WTC11 (cell line): ENCODE measurements at regions not wholly inside any gene's neighbourhood (a gene's known extent, or its start where the extent isn't known, plus 50 kb on each side); places are given as distances from the start of the nearest gene placed in this dataset.

ENCODE experiments used
- CREB1 ChIP-seq: sonication (generic); formaldehyde crosslinking; IDR thresholded peaks from 2 replicates; pipeline ENCODE4 v1.8.0; 2023; ENCODE audit warnings: mild to moderate bottlenecking, missing genetic modification reagents
- CTCF ChIP-seq: fragments of 200-600 bp; IDR thresholded peaks from 2 replicates; pipeline ENCODE4 v1.8.0; 2022; ENCODE audit warnings: antibody characterized with exemption
- SMAD3 ChIP-seq: sonication (generic); formaldehyde crosslinking; IDR thresholded peaks from 2 replicates; pipeline ENCODE4 v1.8.0; 2022; ENCODE audit warnings: missing genetic modification reagents, mild to moderate bottlenecking, borderline replicate concordance
- SMAD4 ChIP-seq: sonication (generic); formaldehyde crosslinking; IDR thresholded peaks from 2 replicates; pipeline ENCODE4 v1.8.0; 2022; ENCODE audit warnings: mild to moderate bottlenecking, missing genetic modification reagents
- STAT6 ChIP-seq: sonication (generic); formaldehyde crosslinking; conservative IDR thresholded peaks from 2 replicates; pipeline ENCODE4 v1.8.1; 2023; ENCODE audit warnings: mild to moderate bottlenecking, low read depth, missing genetic modification reagents, moderate library complexity
- ZMAT4 ChIP-seq: fragments of 250-450 bp; sonication (Bioruptor Pico); IDR thresholded peaks from 2 replicates; pipeline ENCODE4 v1.9.0; 2021; ENCODE audit warnings: mild to moderate bottlenecking
- TF ChIP-seq, protein P1 (sequence below): sonication (generic); formaldehyde crosslinking; IDR thresholded peaks from 2 replicates; pipeline ENCODE4 v1.8.0; 2022; ENCODE audit warnings: mild to moderate bottlenecking, missing genetic modification reagents

DNA sequence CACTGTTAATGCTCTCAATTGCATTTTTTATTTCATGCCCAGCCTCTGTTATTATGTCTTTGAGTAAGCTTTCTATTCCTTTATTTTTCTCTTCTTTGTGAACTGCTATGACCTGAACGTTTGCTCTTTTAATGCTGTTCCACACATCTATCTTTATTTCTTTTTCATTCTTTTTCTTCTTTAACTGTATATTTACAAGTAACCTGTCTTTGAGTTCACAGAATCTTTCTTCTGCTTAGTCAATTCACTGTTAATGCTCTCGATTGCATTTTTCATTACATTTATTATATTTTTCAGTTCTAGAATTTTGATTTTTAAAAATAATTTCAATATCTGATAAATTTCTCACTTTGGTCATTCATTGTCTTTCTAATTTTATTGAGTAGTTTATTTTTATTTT is 316.3 kb upstream of the MEF2C start:
- TF ChIP-seq STAT6: no peak
- no peak for TF ChIP-seq CREB1 (CRISPR knock-in tag)
- no peak for TF ChIP-seq CTCF
- no peak for TF ChIP-seq ZMAT4 (CRISPR knock-in tag)
- TF ChIP-seq SMAD4 (CRISPR knock-in tag): no peak
- TF ChIP-seq, protein P1, sequence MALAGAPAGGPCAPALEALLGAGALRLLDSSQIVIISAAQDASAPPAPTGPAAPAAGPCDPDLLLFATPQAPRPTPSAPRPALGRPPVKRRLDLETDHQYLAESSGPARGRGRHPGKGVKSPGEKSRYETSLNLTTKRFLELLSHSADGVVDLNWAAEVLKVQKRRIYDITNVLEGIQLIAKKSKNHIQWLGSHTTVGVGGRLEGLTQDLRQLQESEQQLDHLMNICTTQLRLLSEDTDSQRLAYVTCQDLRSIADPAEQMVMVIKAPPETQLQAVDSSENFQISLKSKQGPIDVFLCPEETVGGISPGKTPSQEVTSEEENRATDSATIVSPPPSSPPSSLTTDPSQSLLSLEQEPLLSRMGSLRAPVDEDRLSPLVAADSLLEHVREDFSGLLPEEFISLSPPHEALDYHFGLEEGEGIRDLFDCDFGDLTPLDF (CRISPR knock-in tag): no peak
- TF ChIP-seq SMAD3: no peak
